Panc1 (cell line): ENCODE measurements at regions not wholly inside any gene's neighbourhood (a gene's known extent, or its start where the extent isn't known, plus 50 kb on each side); places are given as distances from the start of the nearest gene placed in this dataset.
"Not testable (repeated sequence)": the region's sequence is repeated elsewhere in the genome, so short reads cannot be mapped to it uniquely, and the experiment has no call there.

Experiments used
- ATAC-seq: fragments of 200-7000 bp; cut with Tn5 transposase; 2 replicates; pipeline ENCODE4 v1.9.1; 2020; ENCODE audit warnings: mild to moderate bottlenecking, moderate library complexity
- BruUV-seq: library from RNA; stranded (reverse); fragments of 400-500 nt; replicated peaks from 2 replicates; lab custom pipeline; 2021; lab: Mats Ljungman, UMichigan
- CTCF ChIA-PET: fragments of 300-600 bp; sonication (Branson Sonifier 250); formaldehyde crosslinking; loops from one replicate; lab custom pipeline; 2022; ENCODE audit warnings: antibody characterized with exemption; lab: Charles Lee
- POLR2A ChIA-PET: fragments of 300-600 bp; sonication (Branson Sonifier 250); formaldehyde crosslinking; loops from one replicate; lab custom pipeline; 2022; ENCODE audit warnings: antibody characterized with exemption; lab: Charles Lee
- DNase-seq: peaks from one replicate; pipeline ENCODE4 v3.0.0-alpha.2; 2010; ENCODE audit warnings: low read depth, low spot score
- H3K27ac ChIP-seq: 2 replicates; pipeline ENCODE4 v1.5.1; 2011; ENCODE audit warnings: mild to moderate bottlenecking, low read length, inconsistent platforms
- H3K27me3 ChIP-seq: fragments of 200-500 bp; sonication (Bioruptor generic); 2 replicates; pipeline ENCODE4 v1.6.0; 2014; ENCODE audit warnings: low read length, inconsistent platforms; ENCODE audit not compliant: control insufficient read depth, insufficient read depth
- H3K36me3 ChIP-seq: fragments of 200-500 bp; sonication (Bioruptor generic); 2 replicates; pipeline ENCODE4 v1.5.1; 2014; ENCODE audit warnings: inconsistent platforms, mild to moderate bottlenecking, low read length, moderate library complexity; ENCODE audit not compliant: control insufficient read depth, insufficient read depth
- H3K4me1 ChIP-seq: 2 replicates; pipeline ENCODE4 v1.5.1; 2011; ENCODE audit warnings: inconsistent platforms, mild to moderate bottlenecking, low read length, moderate library complexity; ENCODE audit not compliant: control insufficient read depth, insufficient read depth
- H3K4me3 ChIP-seq, 2 experiments: 2 replicates each; pipeline ENCODE4 v1.5.1; 2011 to 2012; ENCODE audit warnings: low read depth in 2 of 2, low read length in 2 of 2, mild to moderate bottlenecking in 2 of 2, inconsistent platforms in 1 of 2, moderate library complexity in 1 of 2
- H3K9me3 ChIP-seq: fragments of 200-500 bp; sonication (Bioruptor generic); 2 replicates; pipeline ENCODE4 v1.5.1; 2014; ENCODE audit warnings: low read depth, mild to moderate bottlenecking, inconsistent platforms, low read length, moderate library complexity; ENCODE audit not compliant: control insufficient read depth, insufficient read depth
- POLR2AphosphoS5 ChIP-seq: IDR thresholded peaks from 2 replicates; pipeline ENCODE4 v1.6.1; 2012; ENCODE audit warnings: mild to moderate bottlenecking, low read depth, low read length, moderate library complexity
- SIN3A ChIP-seq: IDR thresholded peaks from 2 replicates; pipeline ENCODE4 v1.6.1; 2012; ENCODE audit warnings: low read depth, mild to moderate bottlenecking, low read length, moderate library complexity, borderline replicate concordance; ENCODE audit not compliant: insufficient read depth
- TCF7L2 ChIP-seq: IDR thresholded peaks from 2 replicates; pipeline ENCODE4 v1.6.1; 2011; ENCODE audit warnings: mild to moderate bottlenecking, low read depth, low read length, inconsistent platforms
- in situ Hi-C: cut with HindIII; loops from 2 replicates; pipeline ENCODE4 v1.10.0; 2016; ENCODE audit warnings: low sequenced_read_pairs, low pct_unique_long_range_greater_than_20kb
- intact Hi-C: fragments of 100-400 bp; cut with micrococcal nuclease; formaldehyde crosslinking; loops from one replicate; pipeline ENCODE4 v1.10.0; 2022; ENCODE audit not compliant: unreplicated experiment
- TF ChIP-seq, protein P1 (sequence below), 2 experiments: IDR thresholded peaks; 2 replicates each; pipeline ENCODE4 v1.6.1; 2011 to 2012; ENCODE audit warnings: low read depth in 2 of 2, control low read depth in 1 of 2, low read length in 1 of 2, mild to moderate bottlenecking in 1 of 2, moderate library complexity in 1 of 2; ENCODE audit not compliant: insufficient read depth in 1 of 2
- TF ChIP-seq, protein P2 (sequence below): fragments of 450-650 bp; IDR thresholded peaks from 2 replicates; pipeline ENCODE4 v1.5.1; 2017; ENCODE audit warnings: mild to moderate bottlenecking

DNA sequence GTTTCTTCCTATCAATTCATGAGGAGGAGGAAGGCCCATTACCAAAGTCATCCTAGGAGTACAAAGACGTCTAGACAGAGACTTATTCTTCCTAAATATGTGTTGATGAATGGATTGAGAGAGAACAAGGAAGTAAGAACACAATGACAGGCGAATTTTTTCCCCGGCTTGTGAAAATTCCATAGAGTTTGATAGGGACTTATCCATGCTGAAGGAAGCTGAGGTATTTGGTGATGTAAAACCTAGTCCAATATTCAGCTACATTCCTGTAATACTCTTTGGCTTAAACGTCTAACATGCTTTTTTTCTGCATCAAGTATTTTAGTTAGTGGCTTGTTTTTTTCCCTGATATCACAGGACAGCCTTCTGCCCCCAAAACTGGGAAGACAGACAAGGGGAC lies 121.9 kb upstream of the MYT1L start:
- DNase-seq (no peak), ATAC-seq (no peak)
- ChIA-PET POLR2A (no interaction called here), CTCF (no interaction called here)
- in situ Hi-C loops: no loop called here
- no TSS peak for BruUV-seq
- H3K4me1 ChIP-seq: no peaks in the 10 kb centered on the region
- H3K4me3 ChIP-seq: no peak overlapping the region
- intact Hi-C loops: no loop called here
- H3K36me3 ChIP-seq: no peaks in the 10 kb centered on the region
- no peaks in the 10 kb centered on the region for H3K27me3 ChIP-seq
- TF ChIP-seq, protein P1, sequence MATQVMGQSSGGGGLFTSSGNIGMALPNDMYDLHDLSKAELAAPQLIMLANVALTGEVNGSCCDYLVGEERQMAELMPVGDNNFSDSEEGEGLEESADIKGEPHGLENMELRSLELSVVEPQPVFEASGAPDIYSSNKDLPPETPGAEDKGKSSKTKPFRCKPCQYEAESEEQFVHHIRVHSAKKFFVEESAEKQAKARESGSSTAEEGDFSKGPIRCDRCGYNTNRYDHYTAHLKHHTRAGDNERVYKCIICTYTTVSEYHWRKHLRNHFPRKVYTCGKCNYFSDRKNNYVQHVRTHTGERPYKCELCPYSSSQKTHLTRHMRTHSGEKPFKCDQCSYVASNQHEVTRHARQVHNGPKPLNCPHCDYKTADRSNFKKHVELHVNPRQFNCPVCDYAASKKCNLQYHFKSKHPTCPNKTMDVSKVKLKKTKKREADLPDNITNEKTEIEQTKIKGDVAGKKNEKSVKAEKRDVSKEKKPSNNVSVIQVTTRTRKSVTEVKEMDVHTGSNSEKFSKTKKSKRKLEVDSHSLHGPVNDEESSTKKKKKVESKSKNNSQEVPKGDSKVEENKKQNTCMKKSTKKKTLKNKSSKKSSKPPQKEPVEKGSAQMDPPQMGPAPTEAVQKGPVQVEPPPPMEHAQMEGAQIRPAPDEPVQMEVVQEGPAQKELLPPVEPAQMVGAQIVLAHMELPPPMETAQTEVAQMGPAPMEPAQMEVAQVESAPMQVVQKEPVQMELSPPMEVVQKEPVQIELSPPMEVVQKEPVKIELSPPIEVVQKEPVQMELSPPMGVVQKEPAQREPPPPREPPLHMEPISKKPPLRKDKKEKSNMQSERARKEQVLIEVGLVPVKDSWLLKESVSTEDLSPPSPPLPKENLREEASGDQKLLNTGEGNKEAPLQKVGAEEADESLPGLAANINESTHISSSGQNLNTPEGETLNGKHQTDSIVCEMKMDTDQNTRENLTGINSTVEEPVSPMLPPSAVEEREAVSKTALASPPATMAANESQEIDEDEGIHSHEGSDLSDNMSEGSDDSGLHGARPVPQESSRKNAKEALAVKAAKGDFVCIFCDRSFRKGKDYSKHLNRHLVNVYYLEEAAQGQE (IDR thresholded peaks at IDR 0.05; ENCODE audit: insufficient read depth in 1 of 2, low read depth in 2 of 2, low read length in 1 of 2): no peak
- TF ChIP-seq TCF7L2 (no peak), POLR2AphosphoS5 (no peak), SIN3A (no peak)
- TF ChIP-seq, protein P2, sequence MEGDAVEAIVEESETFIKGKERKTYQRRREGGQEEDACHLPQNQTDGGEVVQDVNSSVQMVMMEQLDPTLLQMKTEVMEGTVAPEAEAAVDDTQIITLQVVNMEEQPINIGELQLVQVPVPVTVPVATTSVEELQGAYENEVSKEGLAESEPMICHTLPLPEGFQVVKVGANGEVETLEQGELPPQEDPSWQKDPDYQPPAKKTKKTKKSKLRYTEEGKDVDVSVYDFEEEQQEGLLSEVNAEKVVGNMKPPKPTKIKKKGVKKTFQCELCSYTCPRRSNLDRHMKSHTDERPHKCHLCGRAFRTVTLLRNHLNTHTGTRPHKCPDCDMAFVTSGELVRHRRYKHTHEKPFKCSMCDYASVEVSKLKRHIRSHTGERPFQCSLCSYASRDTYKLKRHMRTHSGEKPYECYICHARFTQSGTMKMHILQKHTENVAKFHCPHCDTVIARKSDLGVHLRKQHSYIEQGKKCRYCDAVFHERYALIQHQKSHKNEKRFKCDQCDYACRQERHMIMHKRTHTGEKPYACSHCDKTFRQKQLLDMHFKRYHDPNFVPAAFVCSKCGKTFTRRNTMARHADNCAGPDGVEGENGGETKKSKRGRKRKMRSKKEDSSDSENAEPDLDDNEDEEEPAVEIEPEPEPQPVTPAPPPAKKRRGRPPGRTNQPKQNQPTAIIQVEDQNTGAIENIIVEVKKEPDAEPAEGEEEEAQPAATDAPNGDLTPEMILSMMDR: no peak
- no peaks in the 10 kb centered on the region for H3K9me3 ChIP-seq
- H3K27ac ChIP-seq: no peak overlapping the region

DNA sequence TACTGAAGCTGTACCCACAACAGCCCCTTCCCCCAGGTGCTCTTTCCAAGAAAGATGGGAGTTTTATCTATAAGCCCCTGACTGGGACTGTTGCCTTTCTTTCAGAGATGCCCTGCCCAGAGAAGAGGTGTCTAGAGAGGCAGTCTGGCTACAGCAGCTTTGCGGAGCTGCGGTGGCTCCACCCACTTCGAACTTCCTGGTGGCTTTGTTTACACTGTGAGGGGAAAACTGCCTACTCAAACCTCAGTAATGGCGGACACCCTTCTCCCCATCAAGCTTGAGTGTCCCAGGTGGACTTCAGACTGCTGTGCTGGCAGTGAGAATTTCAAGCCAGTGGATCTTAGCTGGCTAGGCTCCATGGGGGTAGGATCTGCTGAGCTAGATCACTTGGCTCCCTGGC lies 120.2 kb upstream of the MYT1L start:
- in situ Hi-C loops, CTCF ChIA-PET: not testable (repeated sequence)

DNA sequence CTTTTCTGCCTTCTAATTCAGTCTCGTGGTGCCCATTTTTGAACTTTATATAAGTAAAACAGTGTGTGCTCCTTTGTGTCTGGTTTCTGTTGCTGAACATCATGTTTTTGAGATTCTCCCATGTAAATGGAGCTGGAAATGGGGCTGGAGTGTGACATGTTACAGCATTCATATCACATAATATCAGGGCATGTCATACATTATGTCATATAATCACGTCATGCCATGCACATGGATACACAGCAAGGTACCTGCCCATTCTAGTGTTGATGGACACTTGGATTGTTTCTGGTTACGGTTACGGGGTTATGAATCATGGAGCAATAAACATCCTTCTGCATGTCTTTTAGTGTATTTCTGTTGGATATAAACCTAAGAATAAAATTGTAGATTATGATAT lies 117.1 kb upstream of the MYT1L start:
- Histone ChIP-seq H3K36me3 (no peaks in the 10 kb centered on the region), H3K27me3 (no peaks in the 10 kb centered on the region), H3K27ac (no peak overlapping the region), H3K9me3 (no peaks in the 10 kb centered on the region), H3K4me1 (no peaks in the 10 kb centered on the region), H3K4me3 (no peak overlapping the region)
- intact Hi-C loops (no loop called here), in situ Hi-C loops (no loop called here)
- no TSS peak for BruUV-seq
- ATAC-seq (no peak), DNase-seq (no peak)
- TF ChIP-seq POLR2AphosphoS5: no peak
- no peak for TF ChIP-seq TCF7L2
- no peak for TF ChIP-seq SIN3A
- TF ChIP-seq, protein P1 (IDR thresholded peaks at IDR 0.05; ENCODE audit: insufficient read depth in 1 of 2, low read depth in 2 of 2, low read length in 1 of 2): no peak
- TF ChIP-seq, protein P2: no peak
- ChIA-PET POLR2A (no interaction called here), CTCF (no interaction called here)

More for the DNA sequence above, 120.2 kb upstream of the MYT1L start:
- H3K27ac ChIP-seq, H3K27me3 ChIP-seq, intact Hi-C loops, ATAC-seq, H3K36me3 ChIP-seq, DNase-seq, BruUV-seq, H3K4me1 ChIP-seq, H3K9me3 ChIP-seq, POLR2A ChIA-PET, H3K4me3 ChIP-seq: not testable (repeated sequence)
